ENCODE measurements at regions not wholly inside any gene's neighbourhood (a gene's known extent, or its start where the extent isn't known, plus 50 kb on each side); places are given as distances from the start of the nearest gene placed in this dataset.

DNA sequence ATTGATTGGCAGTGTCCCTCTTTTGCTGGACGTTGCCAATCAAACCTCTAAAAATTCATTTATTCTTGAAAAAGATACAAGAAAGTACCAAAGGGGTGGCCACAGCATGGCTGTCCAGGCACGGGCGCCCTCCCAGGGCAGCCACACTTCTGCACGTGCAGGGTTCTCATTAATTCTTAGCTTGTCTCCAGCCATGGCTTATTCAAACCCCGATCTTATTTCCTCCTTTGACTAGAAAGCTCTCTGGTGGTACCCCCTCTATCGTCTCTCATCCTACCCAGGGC lies 123.9 kb downstream of the CTTN start:
- no peak overlapping the region for H3K27ac Mint-ChIP-seq
- H3K36me3 Mint-ChIP-seq (ENCODE audit: low read depth) = no peaks in the 10 kb centered on the region
- H3K27me3 Mint-ChIP-seq (ENCODE audit: low read depth) = peaks cover 18% of the 10 kb centered on the region
- no peaks in the 10 kb centered on the region for H3K9me3 Mint-ChIP-seq
- H3K4me3 Mint-ChIP-seq = no peak overlapping the region
- TF ChIP-seq, protein P1, sequence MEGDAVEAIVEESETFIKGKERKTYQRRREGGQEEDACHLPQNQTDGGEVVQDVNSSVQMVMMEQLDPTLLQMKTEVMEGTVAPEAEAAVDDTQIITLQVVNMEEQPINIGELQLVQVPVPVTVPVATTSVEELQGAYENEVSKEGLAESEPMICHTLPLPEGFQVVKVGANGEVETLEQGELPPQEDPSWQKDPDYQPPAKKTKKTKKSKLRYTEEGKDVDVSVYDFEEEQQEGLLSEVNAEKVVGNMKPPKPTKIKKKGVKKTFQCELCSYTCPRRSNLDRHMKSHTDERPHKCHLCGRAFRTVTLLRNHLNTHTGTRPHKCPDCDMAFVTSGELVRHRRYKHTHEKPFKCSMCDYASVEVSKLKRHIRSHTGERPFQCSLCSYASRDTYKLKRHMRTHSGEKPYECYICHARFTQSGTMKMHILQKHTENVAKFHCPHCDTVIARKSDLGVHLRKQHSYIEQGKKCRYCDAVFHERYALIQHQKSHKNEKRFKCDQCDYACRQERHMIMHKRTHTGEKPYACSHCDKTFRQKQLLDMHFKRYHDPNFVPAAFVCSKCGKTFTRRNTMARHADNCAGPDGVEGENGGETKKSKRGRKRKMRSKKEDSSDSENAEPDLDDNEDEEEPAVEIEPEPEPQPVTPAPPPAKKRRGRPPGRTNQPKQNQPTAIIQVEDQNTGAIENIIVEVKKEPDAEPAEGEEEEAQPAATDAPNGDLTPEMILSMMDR (IDR thresholded peaks at IDR 0.05; ENCODE audit: unreplicated experiment in 3 of 3) = no peak
- peaks cover 17% of the 10 kb centered on the region for H3K4me1 Mint-ChIP-seq

GRCh38 chr11:70522593-70523311 lies 124.4 kb downstream of the CTTN start:
- TF ChIP-seq, protein P1 (IDR thresholded peaks at IDR 0.05; ENCODE audit: unreplicated experiment in 3 of 3) = no peak
- Mint-ChIP-seq H3K4me3 (no peak overlapping the region), H3K36me3 (ENCODE audit: low read depth) (no peaks in the 10 kb centered on the region), H3K9me3 (no peaks in the 10 kb centered on the region), H3K27me3 (ENCODE audit: low read depth) (peaks cover 20% of the 10 kb centered on the region), H3K4me1 (peaks cover 17% of the 10 kb centered on the region), H3K27ac (no peak overlapping the region)

GRCh38 chr11:70523384-70524095 lies 125.2 kb downstream of the CTTN start:
- Mint-ChIP-seq H3K36me3 (ENCODE audit: low read depth) (no peaks in the 10 kb centered on the region), H3K9me3 (no peaks in the 10 kb centered on the region)

DNA sequence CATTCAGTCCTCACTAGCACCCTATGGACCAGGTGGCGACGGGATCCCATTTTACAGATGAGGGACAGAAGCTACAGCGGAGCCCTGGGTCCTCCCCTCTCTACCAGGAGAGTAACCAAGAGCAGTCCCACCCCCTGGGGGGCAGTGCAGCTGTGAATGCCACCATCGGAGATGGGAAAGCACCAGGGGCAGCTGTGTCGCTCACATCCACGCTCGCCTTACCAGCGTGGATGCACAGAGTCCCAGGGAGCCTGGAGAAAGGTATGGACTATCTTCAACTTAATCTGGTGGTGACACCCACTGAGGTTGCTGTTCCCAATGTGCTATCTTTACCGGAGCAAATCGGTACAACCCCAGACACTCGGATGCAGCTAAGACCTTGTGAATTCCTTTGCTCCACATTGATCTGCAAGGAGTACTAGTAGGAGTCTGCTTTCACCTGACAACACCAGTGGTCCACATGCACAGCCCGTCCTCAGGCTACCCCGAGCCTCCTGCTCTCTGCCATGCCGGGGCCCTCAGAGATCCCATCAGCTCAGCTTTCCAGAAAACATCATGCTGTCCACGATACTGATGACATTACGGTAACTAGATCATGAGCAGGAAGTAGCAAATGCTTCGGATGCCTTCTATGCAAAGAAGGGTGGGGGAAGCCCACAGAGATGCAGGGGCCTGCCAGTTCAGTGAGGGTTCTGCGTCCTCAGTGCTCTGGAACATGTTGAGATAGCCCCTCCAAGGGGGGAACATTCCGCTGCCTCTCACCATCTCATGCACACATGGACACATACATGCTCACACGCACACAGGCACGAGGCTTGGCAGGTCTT lies 126.0 kb downstream of the CTTN start:
- no peaks in the 10 kb centered on the region for H3K9me3 Mint-ChIP-seq
- TF ChIP-seq, protein P1 (IDR thresholded peaks at IDR 0.05; ENCODE audit: unreplicated experiment in 3 of 3) = no peak
- no peak overlapping the region for H3K4me3 Mint-ChIP-seq

More at GRCh38 chr11:70523384-70524095, 125.2 kb downstream of the CTTN start:
- H3K4me1 Mint-ChIP-seq = peaks cover 17% of the 10 kb centered on the region
- H3K27ac Mint-ChIP-seq = no peak overlapping the region
- peaks cover 19% of the 10 kb centered on the region for H3K27me3 Mint-ChIP-seq (ENCODE audit: low read depth)
- no peak overlapping the region for H3K4me3 Mint-ChIP-seq
- TF ChIP-seq, protein P1 (IDR thresholded peaks at IDR 0.05; ENCODE audit: unreplicated experiment in 3 of 3) = no peak

DNA sequence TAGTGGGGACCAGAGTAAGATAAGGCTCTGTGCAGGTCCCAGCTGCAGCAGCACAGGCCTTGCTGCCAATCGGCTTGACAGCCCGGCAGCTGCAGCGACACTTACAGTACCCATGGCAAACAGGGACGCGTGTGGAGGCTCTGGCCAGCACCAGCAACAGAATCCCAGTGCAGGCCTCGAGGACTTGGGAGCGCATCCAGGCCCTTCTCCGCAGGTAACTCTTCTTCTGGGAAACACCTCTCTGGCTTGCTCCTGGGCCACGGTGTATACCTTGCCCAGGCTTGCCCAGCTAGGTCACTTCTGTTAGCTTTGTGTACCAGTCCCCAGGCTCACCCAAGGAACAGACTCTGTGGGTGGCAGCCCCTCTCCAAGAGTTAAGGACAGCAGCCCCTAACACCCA lies 126.7 kb downstream of the CTTN start:
- H3K4me1 Mint-ChIP-seq = peaks cover 17% of the 10 kb centered on the region
- TF ChIP-seq, protein P1 (IDR thresholded peaks at IDR 0.05; ENCODE audit: unreplicated experiment in 3 of 3) = no peak
- H3K4me3 Mint-ChIP-seq = no peak overlapping the region
- peak overlapping the region in 1 of 3 experiments; percentile 44 for H3K27ac Mint-ChIP-seq
- H3K36me3 Mint-ChIP-seq (ENCODE audit: low read depth) = no peaks in the 10 kb centered on the region
- peaks cover 19% of the 10 kb centered on the region for H3K27me3 Mint-ChIP-seq (ENCODE audit: low read depth)
- no peaks in the 10 kb centered on the region for H3K9me3 Mint-ChIP-seq

More for the DNA sequence above, 126.0 kb downstream of the CTTN start:
- no peaks in the 10 kb centered on the region for H3K36me3 Mint-ChIP-seq (ENCODE audit: low read depth)
- H3K27ac Mint-ChIP-seq = peak overlapping the region in 2 of 3 experiments; percentile 44 to 51
- peaks cover 17% of the 10 kb centered on the region for H3K4me1 Mint-ChIP-seq
- H3K27me3 Mint-ChIP-seq (ENCODE audit: low read depth) = peaks cover 19% of the 10 kb centered on the region

Data from nephron (organoid).